ENCODE measurements at regions not wholly inside any gene's neighbourhood (a gene's known extent, or its start where the extent isn't known, plus 50 kb on each side); places are given as distances from the start of the nearest gene placed in this dataset.

DNA sequence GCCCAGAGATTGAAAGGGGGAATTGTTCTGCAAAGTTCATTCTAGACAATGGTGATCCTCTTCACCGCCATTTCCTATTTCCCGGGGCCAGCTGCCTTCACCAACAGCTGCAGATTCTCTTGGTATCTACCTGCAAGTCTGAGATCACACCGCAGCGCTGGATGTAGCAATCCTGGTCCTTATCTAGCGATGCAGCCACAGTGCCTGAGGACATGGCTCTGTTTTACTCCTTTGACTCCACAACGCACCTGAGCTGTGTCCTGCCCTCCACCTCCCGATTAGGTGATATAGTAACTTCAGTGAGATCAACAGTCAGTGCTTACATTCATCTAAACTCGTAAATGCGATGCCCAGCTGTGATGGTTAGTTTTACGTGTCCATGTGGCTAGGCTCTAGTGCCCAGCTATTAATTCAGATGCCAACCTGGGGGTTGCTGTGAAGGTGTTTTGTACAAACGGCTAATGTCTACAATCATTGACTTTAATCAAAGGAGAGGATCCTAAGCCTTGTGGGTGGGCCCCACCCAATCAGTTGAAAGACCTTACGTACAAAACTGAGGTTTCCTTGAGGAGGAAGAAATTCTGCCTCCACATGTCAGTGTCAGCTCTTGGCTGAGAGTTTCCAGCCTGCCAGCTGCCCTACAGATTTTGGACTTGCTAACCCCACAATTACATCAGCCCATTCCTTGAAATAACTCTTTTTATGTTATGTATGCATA lies 189.8 kb downstream of the SH3BP4 start:
- no peak for DNase-seq

DNA sequence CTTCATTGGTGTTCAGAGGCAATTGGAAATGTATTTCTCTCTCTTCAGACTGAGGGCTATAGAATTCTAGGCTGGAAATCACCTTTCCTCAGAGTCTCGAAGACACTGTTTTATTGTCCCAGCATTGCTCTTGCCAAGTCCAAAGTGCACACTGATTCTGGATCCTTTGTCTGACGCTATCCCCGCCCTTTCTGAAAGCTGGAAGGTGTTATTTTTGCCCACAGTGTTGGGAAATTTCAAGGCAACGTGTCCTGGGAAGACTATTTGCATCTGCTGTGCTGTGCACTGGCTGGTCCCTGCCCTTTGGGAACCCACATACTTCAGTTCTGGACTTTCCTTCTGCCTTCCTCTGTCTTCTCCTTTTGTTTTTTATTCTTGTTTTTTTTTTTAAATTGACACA lies 190.8 kb downstream of the SH3BP4 start:
- DNase-seq: no peak

GRCh38 chr2:235143789-235144188 lies 192.0 kb downstream of the SH3BP4 start:
- DNase-seq: no peak

- DNase-seq: no peak
Measured at GRCh38 chr2:235144291-235144690, 192.5 kb downstream of the SH3BP4 start.

DNA sequence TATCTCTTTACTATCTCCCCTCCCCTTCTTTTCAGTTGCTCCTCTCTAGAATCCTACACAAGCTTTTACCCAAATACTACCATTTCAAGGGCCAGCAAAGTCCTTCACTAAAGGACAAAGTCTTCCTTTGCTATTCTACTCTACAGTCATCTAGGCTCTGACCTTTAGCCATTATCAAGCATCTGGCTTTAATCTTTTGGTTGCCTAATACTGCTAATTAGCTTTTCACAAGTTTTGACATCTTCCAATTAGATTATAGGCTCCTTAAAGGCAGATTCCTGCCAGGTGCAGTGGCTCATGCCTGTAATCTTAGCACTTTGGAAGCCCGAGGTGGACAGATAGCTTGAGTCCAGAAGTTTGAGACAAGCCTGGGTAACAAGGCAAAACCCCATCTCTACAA lies 194.4 kb downstream of the SH3BP4 start:
- DNase-seq: no peak

GRCh38 chr2:235146871-235147565 lies 195.2 kb downstream of the SH3BP4 start:
- DNase-seq: no peak

DNA sequence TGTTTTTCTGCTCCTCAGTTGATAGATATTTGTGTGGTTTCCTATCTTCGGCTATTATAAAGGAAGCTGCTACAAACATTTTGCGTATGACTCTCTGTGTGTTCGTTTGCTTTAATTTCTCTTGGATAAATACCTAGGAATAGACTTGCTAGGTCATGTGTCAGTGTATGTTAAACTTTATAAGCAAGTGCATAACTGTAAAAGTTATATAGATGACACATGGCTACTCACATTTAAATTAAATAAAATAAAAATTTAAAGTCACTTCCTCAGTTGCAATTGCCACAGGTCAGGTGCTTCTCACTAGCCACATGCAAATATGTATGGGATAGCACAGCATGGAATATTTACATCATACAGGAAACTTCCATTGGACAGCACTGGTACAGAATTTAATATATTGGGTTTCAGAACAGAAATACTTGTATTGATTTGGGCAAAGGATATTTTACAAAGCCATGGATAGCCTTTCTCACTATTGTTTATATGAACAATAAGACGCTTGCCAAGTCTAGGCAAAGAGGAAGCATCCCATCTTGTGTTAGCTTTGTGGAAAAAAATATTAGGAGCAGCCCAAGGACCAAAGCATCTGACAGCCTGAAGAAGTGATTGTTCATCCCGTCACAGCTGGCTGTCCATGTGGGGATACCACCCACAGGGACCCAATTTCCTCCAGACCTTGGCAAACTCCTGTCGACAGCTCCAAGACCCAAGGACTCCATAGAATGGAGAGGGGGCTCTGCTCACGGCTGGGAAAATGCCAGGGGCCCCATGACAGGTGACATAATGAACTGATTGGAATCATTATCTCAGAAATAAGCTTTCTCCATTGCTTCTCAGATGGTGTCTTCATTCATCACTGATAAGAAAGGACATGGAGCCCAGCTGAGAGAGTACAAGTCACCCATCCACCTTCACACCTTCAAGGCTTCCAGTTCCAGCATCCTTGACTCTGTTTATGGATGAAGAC lies 196.7 kb downstream of the SH3BP4 start:
- no peak for DNase-seq

DNA sequence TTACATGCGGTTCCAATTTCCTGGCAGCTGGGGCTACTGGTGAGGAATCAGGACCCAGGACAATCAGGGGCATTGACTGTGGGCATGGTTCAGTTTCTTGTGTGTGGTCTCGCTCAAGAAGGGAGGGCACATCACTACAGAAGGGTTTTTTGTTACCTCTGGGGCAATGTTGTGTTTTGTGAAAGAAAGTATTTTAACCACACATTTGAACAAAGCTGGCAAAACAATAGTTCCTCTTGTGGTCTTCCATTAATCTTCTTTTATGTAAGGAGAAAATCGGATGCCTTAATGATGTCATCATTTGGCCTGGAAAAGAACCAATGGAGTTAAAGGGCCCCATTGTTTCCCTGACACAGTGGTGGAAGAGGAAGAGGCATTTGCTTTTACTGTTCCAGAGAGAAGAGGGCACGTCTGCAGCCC lies 197.4 kb downstream of the SH3BP4 start:
- DNase-seq: no peak

DNA sequence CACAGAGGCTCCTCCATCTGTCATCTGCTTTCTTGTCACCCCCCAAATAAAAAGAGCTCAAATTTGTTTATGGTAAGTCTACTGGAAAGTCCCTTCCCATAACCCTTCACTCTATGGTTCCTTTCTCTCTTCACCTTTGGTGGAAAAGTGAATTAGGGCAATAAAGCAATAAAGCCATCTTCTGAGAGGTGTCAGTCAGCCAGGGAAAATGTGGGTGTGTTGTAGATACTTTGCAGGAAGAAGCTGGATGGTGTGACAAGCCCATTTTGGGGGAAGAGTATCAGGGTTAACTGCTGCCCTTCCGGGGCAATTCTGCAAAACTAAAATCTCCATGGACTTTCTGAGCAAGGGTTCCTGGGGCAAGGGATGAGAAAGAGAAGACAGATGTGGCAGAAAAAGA lies 197.9 kb downstream of the SH3BP4 start:
- DNase-seq: no peak

- no peak for DNase-seq
Measured at GRCh38 chr2:235151152-235151551, 199.3 kb downstream of the SH3BP4 start.

DNA sequence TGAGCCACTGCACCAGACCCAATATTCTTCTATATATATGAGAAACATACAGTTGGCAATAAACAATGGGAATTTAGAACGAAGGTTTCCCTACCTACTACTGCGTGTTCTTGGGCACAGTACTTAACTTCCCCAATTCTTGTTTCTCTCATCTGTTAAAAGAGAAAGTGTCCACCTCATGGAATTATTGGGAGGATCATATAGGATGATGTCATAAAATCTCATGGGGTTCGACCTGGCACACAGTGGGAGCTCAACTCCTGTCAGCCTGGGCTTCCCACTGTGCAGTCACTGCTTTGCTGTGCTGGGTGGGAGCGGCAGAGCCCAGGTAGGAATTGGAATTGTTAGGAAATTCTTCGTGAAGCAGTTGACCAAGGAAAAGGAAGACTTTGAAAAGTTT lies 203.3 kb downstream of the SH3BP4 start:
- no peak for DNase-seq

DNA sequence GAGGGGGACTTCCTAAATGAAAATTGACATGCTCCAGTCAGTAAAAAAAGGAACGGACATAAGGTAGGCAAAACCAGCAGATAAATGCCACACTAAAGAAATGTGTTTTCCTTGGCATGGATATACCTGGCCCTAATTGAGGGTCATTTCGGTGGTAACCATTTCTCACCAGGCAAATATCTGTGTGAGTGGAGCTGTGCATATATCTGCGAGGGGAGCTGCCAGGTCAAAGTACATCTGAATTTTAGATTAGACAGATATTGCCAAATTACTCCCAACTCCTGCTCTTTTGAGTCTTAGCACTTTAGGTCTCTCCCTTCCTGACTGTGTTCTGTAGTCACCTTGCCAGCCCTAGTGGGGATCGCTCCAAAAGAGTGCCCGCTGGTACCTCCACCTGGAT lies 204.2 kb downstream of the SH3BP4 start:
- DNase-seq: no peak

- no peak for DNase-seq
Measured at GRCh38 chr2:235157746-235158482, 206.1 kb downstream of the SH3BP4 start.

DNA sequence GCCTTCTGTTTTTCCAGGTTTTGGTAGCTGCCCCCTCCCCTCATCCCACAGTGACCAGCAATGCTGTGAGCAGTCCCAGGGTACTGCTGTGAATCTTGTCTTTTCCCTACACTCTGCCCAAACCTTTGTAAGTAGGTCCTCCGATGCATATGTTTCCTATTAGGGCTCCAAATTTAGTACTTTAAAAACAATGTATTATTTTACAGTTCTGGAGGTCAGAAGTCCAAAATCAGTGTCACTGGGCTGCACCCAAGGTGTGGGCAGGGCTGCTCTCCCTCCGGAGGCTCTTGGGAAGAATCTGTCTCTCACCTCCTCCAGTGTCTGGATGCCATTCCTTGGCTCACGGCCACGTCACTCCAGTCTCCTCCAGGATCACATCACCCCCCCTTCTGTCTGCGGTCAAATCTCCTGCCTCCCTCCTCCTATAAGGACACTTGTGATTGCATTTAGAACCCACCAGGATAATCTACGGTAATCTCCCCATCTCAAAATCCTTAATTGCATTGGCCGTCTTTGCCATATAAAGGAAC lies 208.5 kb downstream of the SH3BP4 start:
- DNase-seq: no peak

GRCh38 chr2:235161565-235161964 lies 209.7 kb downstream of the SH3BP4 start:
- DNase-seq: no peak

DNA sequence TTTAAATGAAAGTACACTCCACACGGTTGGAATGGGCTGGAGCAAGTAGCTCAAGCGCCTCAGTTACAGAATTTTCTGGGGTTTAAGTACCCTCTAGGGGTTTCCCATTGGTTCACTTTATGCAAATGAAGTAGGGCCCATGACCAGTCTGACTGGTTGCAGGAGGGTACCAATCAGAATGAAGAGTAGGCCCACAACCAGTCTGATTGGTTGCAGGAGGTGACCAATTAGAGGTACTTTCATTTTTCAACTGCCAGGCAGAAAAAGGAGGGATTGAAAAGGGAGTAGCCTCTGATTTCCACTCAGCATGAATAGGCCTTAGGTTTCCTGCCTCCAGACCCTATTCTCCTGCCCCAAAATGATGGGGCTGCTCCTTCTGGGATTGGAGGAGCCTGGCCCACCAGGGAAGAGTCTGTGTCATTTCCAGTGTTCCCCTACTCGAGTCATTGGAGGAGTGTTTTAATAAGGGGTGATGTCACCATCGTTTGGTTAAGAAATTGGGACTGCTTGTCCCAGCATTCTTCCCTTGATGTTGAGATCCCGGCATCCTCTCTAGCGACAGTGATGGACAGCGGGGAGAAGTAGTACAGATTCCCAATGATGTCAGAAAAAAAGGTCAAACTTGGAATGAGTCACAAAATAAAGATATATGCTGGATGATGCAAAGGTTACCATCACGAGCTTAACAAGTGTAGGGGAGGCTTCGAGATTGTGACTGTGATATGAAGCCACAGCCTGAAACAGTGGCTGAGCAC lies 210.4 kb downstream of the SH3BP4 start:
- DNase-seq: no peak

DNA sequence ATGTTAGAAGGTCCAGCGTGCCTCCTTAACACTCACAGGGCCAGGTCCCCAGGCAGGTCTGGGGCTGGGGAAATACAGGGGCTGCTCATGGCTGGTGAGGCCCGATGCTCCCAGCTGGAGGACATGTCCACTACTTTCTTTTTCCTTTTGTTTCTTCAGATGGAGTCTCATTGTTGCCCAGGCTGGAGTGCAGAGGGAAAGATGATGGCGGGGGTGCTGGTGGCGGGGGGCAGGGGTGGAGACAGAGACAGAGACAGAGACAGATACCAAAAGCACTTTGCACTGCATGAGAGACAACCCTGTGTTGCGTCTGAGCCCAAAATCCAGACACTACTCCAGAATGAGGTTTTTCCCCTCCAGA lies 211.0 kb downstream of the SH3BP4 start:
- no peak for DNase-seq

- no peak for DNase-seq
Measured at GRCh38 chr2:235165136-235165535, 213.3 kb downstream of the SH3BP4 start.

DNA sequence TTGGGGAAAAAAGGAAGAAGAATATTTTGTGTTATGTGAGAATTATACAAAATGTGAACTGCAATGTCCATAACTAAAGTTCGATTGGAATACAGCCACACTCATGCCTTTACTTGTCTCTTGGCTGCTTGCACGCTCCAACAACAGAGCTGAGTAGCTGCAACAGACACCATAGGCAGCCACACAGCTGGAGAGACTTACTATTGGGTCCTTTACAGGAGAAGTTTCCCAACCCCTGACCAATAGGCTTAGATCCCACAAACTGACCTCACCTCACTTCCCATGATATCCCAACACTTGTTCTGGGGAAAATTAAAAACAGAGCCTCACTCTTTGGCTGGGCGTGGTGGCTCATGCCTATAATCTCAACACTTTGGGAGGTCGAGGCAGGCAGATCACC lies 213.8 kb downstream of the SH3BP4 start:
- no peak for DNase-seq

DNA sequence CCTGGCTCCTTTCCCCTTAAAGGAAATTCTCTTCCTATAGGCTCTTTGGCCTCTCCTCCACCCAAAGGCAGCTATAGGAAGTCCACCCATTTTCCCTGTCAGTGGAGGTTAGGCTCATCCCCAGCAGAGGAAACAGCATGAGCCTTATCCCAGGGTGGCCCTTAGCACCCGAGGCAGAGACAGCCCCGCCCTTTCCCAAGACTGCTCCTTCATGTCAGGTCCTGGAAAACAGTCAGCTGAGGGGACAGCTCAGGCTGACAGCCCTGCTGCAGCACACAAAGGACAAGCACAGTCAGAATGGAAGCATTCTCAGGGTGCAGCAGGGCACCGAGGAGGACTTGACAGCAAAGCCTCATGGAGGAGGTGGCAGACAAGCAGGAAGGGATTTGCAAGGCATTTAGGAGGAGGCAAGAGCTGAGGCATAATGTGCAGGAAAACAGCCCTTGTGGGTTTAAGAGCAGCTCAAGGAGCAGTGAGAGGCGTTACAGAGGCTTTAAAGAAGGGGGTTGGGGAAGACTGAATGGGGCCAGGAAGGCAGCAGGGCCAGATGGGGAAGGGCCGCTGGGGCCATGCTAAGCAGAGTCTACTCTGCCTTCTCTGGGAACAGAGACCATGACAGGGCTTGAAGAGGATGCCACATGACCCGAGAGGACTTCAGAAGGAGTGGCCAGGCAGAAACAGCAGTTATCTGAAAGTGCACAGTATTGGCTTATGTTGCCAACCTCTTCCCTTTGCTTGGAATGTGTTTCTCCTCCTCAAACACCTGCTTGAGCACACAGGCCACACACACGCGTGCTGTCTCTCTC lies 216.6 kb downstream of the SH3BP4 start:
- DNase-seq: no peak

- DNase-seq: no peak
Measured at GRCh38 chr2:235170016-235170415, 218.2 kb downstream of the SH3BP4 start.
